ENCODE measurements at regions not wholly inside any gene's neighbourhood (a gene's known extent, or its start where the extent isn't known, plus 50 kb on each side); places are given as distances from the start of the nearest gene placed in this dataset.

DNA sequence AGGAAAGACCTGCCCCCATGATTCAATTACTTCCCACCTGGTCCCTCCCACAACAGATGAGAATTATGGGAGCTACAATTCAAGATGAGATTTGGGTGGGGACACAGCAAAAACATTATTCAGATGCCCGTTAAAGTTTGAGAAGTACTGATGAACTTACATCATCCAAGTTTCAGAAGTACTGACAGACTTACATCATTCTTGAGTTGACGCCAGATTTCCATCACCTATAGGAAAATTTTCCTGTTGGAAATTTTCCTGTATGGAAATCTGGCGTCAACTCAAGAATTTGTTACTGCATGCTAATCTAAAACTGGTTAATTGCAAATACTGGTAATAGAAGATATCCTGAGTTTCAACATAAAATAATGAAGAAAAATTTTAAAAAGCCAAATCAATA is 975.9 kb downstream of the MAT2B start:
- ATAC-seq (ENCODE audit: low read depth in 2 of 2), result no peak
- Mint-ChIP-seq H3K4me1 (no peaks in the 10 kb centered on the region), H3K36me3 (no peaks in the 10 kb centered on the region), H3K27me3 (no peaks in the 10 kb centered on the region), H3K9me3 (peaks cover 0 to 22% (median 5%) of the 10 kb centered on the region in 7 donors), H3K4me3 (no peak overlapping the region), H3K27ac (no peak overlapping the region)
- Histone ChIP-seq H3K9me3 (ENCODE audit: control insufficient read depth in 2 of 2, low read length in 2 of 2) (no peaks in the 10 kb centered on the region), H3K4me3 (ENCODE audit: low read depth, low read length) (no peak overlapping the region), H3K36me3 (ENCODE audit: control insufficient read depth, insufficient read depth, low read length) (no peaks in the 10 kb centered on the region), H3K27ac (ENCODE audit: insufficient read depth, low read length, poor library complexity, severe bottlenecking) (no peak overlapping the region), H3K27me3 (ENCODE audit: control insufficient read depth, insufficient read depth, low read length) (no peaks in the 10 kb centered on the region), H3K4me1 (ENCODE audit: control insufficient read depth, insufficient read depth, low read length, poor library complexity, severe bottlenecking) (no peaks in the 10 kb centered on the region)
- DNase-seq, result no peak

DNA sequence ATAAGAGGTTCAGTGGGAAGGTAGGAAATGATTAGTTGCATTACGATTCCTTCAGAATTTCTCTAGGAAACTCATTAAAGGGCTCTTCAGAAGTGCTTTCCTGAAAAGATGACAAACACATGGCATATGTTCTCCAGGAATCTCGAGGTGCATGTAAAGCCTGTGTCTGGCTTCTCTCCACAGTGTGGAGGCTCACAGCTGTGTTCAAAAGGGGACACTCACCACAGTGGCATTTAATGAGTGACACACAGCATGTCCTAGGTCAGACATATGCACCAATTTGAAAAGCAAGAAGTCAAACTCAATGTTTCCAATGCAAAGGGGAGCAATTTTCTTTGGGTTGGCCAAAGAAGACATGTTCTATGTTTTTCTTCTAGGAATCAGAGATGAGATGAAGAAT is 976.9 kb downstream of the MAT2B start:
- H3K27ac ChIP-seq (ENCODE audit: insufficient read depth, low read length, poor library complexity, severe bottlenecking), result no peak overlapping the region
- no peaks in the 10 kb centered on the region for H3K27me3 ChIP-seq (ENCODE audit: control insufficient read depth, insufficient read depth, low read length)
- Mint-ChIP-seq H3K27me3 (no peaks in the 10 kb centered on the region), H3K36me3 (no peaks in the 10 kb centered on the region), H3K4me3 (no peak overlapping the region), H3K9me3 (peaks cover 0 to 21% (median 4%) of the 10 kb centered on the region in 7 donors), H3K27ac (no peak overlapping the region), H3K4me1 (no peaks in the 10 kb centered on the region)
- H3K9me3 ChIP-seq (ENCODE audit: control insufficient read depth in 2 of 2, low read length in 2 of 2), result no peaks in the 10 kb centered on the region
- no peaks in the 10 kb centered on the region for H3K4me1 ChIP-seq (ENCODE audit: control insufficient read depth, insufficient read depth, low read length, poor library complexity, severe bottlenecking)
- DNase-seq, result no peak
- no peak overlapping the region for H3K4me3 ChIP-seq (ENCODE audit: low read depth, low read length)
- ATAC-seq (ENCODE audit: low read depth in 2 of 2), result no peak
- H3K36me3 ChIP-seq (ENCODE audit: control insufficient read depth, insufficient read depth, low read length), result no peaks in the 10 kb centered on the region

DNA sequence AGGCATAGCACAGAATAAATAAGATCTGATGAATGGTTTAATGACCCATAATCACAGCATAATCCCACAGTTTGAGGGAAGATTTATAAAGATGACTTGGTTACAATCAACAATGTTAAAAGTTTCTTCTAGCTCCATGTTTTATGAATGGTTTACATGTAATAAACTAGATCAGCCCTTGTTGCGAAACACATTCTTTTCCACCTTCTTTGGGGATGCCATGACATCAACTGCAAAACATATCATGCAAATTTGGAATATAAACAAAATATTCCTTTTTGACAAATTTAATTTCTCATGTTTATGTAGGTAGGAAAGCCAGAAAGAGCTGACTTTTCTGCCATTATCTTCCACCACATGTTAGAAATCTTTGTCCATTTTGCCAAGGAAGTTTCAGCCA is 979.5 kb downstream of the MAT2B start:
- peaks cover 3 to 14% (median 9%) of the 10 kb centered on the region in 7 donors for H3K9me3 Mint-ChIP-seq
- no peak for ATAC-seq (ENCODE audit: low read depth in 2 of 2)

DNA sequence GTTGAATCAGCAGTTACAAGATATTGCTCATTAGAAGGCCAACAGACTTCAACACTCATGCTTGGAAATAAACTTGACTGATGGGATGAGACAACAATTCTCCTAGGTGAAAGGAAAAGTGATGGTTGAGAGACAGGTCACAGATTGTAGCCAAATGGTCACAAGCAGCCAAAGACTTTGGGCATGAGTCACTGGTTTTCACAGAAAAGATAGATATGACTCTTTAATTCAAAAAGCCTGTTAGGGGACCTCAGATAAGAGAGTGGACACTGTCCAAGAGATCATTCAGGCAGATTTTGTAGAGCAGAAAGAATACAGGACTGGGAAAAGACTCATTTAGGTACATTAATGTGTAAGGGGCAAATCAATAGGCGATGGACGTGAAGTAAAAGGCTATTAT is 982.5 kb downstream of the MAT2B start:
- H3K36me3 Mint-ChIP-seq, result no peaks in the 10 kb centered on the region
- DNase-seq, result no peak
- Histone ChIP-seq H3K4me1 (ENCODE audit: control insufficient read depth, insufficient read depth, low read length, poor library complexity, severe bottlenecking) (no peaks in the 10 kb centered on the region), H3K9me3 (ENCODE audit: control insufficient read depth in 2 of 2, low read length in 2 of 2) (peaks cover 0 to 4% of the 10 kb centered on the region in 2 experiments), H3K27ac (ENCODE audit: insufficient read depth, low read length, poor library complexity, severe bottlenecking) (no peak overlapping the region), H3K27me3 (ENCODE audit: control insufficient read depth, insufficient read depth, low read length) (no peaks in the 10 kb centered on the region), H3K36me3 (ENCODE audit: control insufficient read depth, insufficient read depth, low read length) (no peaks in the 10 kb centered on the region), H3K4me3 (ENCODE audit: low read depth, low read length) (no peak overlapping the region)
- no peak for ATAC-seq (ENCODE audit: low read depth in 2 of 2)
- peaks cover 0 to 10% (median 5%) of the 10 kb centered on the region in 7 donors for H3K9me3 Mint-ChIP-seq
- no peaks in the 10 kb centered on the region for H3K27me3 Mint-ChIP-seq
- no peaks in the 10 kb centered on the region for H3K4me1 Mint-ChIP-seq
- no peak overlapping the region for H3K27ac Mint-ChIP-seq
- H3K4me3 Mint-ChIP-seq, result no peak overlapping the region

More for the DNA sequence above, 979.5 kb downstream of the MAT2B start:
- Mint-ChIP-seq H3K36me3 (no peaks in the 10 kb centered on the region), H3K27me3 (no peaks in the 10 kb centered on the region), H3K4me3 (no peak overlapping the region), H3K27ac (no peak overlapping the region), H3K4me1 (no peaks in the 10 kb centered on the region)
- H3K27me3 ChIP-seq (ENCODE audit: control insufficient read depth, insufficient read depth, low read length), result no peaks in the 10 kb centered on the region
- H3K9me3 ChIP-seq (ENCODE audit: control insufficient read depth in 2 of 2, low read length in 2 of 2), result peaks cover 0 to 4% of the 10 kb centered on the region in 2 experiments
- no peaks in the 10 kb centered on the region for H3K36me3 ChIP-seq (ENCODE audit: control insufficient read depth, insufficient read depth, low read length)
- no peaks in the 10 kb centered on the region for H3K4me1 ChIP-seq (ENCODE audit: control insufficient read depth, insufficient read depth, low read length, poor library complexity, severe bottlenecking)
- DNase-seq, result no peak
- no peak overlapping the region for H3K27ac ChIP-seq (ENCODE audit: insufficient read depth, low read length, poor library complexity, severe bottlenecking)
- H3K4me3 ChIP-seq (ENCODE audit: low read depth, low read length), result no peak overlapping the region

DNA sequence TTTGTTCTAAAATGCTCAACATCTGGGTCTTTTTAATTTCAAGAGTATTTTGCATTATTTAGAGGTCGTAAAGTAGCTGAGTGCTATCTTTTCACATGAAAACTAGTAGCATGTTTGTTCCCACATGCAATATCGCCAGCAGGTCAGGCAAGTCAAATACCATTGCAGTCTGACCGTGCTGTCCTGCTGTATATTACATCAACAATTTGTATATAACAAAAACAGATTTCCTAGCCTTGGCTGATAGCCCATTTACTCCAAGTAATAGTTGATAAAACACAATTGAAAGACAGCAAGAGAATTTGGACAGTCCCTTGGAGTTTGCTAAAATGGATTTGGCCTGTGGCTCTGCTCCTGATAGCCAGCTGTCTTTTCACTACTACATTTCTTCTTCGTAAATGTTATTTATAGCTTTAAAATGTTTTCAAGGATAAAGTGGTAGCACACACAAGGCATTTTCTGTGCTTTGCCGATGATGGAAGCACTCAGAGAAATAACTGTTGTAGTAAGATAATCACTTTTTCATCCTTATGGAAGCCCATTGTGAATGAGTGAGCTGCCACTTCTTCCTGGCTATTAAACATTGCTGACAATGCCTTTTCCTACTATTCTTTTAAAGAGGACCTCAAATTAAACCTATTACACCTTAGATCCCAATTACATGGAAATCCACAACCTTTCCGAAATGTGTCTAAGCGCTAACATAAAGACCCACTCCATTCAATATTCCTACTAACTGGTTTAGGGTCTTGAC is 992.1 kb downstream of the MAT2B start:
- Mint-ChIP-seq H3K9me3 (peaks cover 0 to 5% (median 0%) of the 10 kb centered on the region in 7 donors), H3K27ac (no peak overlapping the region)

DNA sequence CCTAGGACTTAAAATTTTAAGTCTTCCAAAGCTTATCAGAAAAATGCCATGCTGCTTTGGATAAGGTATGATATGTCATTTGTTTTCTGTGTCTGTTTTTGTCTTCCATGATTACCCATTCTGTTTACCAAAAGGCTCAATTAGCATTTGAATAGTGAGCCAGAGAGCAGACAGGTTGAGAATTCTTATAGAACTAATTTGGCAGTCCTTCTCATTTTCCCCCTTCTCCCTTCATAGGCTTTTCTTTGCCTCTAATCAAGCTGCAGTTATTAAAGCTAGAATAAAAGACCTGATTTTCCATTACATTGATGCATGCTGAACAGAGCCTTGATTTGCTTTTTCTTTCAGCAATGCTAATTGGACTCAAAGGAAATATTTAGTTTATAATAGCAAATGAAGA is 993.0 kb downstream of the MAT2B start:
- Mint-ChIP-seq H3K9me3 (peaks cover 0 to 5% (median 0%) of the 10 kb centered on the region in 7 donors), H3K4me1 (no peaks in the 10 kb centered on the region), H3K4me3 (no peak overlapping the region), H3K36me3 (no peaks in the 10 kb centered on the region), H3K27ac (no peak overlapping the region), H3K27me3 (no peaks in the 10 kb centered on the region)
- DNase-seq (no peak), ATAC-seq (ENCODE audit: low read depth in 2 of 2) (no peak)
- Histone ChIP-seq H3K9me3 (ENCODE audit: control insufficient read depth in 2 of 2, low read length in 2 of 2) (no peaks in the 10 kb centered on the region), H3K27ac (ENCODE audit: insufficient read depth, low read length, poor library complexity, severe bottlenecking) (no peak overlapping the region), H3K4me3 (ENCODE audit: low read depth, low read length) (no peak overlapping the region), H3K4me1 (ENCODE audit: control insufficient read depth, insufficient read depth, low read length, poor library complexity, severe bottlenecking) (no peaks in the 10 kb centered on the region), H3K27me3 (ENCODE audit: control insufficient read depth, insufficient read depth, low read length) (no peaks in the 10 kb centered on the region), H3K36me3 (ENCODE audit: control insufficient read depth, insufficient read depth, low read length) (no peaks in the 10 kb centered on the region)

More for the DNA sequence above, 992.1 kb downstream of the MAT2B start:
- Histone ChIP-seq H3K4me3 (ENCODE audit: low read depth, low read length) (no peak overlapping the region), H3K9me3 (ENCODE audit: control insufficient read depth in 2 of 2, low read length in 2 of 2) (no peaks in the 10 kb centered on the region), H3K4me1 (ENCODE audit: control insufficient read depth, insufficient read depth, low read length, poor library complexity, severe bottlenecking) (no peaks in the 10 kb centered on the region), H3K36me3 (ENCODE audit: control insufficient read depth, insufficient read depth, low read length) (no peaks in the 10 kb centered on the region), H3K27ac (ENCODE audit: insufficient read depth, low read length, poor library complexity, severe bottlenecking) (no peak overlapping the region), H3K27me3 (ENCODE audit: control insufficient read depth, insufficient read depth, low read length) (no peaks in the 10 kb centered on the region)
- DNase-seq (no peak), ATAC-seq (ENCODE audit: low read depth in 2 of 2) (no peak)
- no peak overlapping the region for H3K4me3 Mint-ChIP-seq
- H3K36me3 Mint-ChIP-seq, result no peaks in the 10 kb centered on the region
- H3K27me3 Mint-ChIP-seq, result no peaks in the 10 kb centered on the region
- H3K4me1 Mint-ChIP-seq, result no peaks in the 10 kb centered on the region

DNA sequence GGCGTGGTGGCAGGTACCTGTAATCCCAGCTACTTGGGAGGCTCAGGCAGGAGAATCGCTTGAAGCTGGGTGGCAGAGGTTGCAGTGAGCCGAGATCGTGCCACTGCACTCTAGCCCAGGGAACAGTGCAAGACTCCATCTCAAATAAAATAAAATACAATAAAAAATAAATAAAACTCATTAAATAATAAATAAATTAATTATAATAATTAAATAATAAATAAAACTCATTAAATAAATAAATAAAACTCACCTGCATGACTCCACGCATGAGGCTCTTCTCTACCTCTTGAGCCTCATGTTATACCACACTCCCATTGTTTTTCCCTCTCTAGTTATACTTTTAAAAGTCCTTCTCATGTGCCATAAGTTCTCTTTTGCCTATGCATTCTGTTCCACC is 995.4 kb downstream of the MAT2B start:
- peaks cover 0 to 8% (median 0%) of the 10 kb centered on the region in 7 donors for H3K9me3 Mint-ChIP-seq

DNA sequence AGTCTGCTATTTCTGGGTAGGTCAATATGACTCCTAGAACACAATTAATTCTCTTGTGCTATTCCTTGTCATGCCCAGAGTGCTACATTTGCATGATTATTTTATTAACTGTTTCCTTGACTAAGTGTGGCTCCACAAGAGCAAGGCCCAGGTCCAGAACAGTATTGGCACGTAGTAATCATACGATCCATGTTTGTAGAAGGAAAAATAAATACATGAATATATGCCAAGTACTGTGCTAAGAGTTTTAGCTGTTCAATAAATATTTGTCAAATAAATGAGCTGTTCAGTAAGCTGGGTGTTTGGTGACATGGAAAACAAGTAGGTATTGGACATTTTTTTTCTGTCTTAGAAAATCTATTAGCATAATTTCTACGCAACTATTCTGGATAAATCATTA is 995.9 kb downstream of the MAT2B start:
- no peaks in the 10 kb centered on the region for H3K9me3 ChIP-seq (ENCODE audit: control insufficient read depth in 2 of 2, low read length in 2 of 2)
- no peak overlapping the region for H3K27ac ChIP-seq (ENCODE audit: insufficient read depth, low read length, poor library complexity, severe bottlenecking)
- Mint-ChIP-seq H3K4me1 (no peaks in the 10 kb centered on the region), H3K27me3 (no peaks in the 10 kb centered on the region), H3K9me3 (peaks cover 0 to 8% (median 0%) of the 10 kb centered on the region in 7 donors), H3K27ac (no peak overlapping the region), H3K36me3 (no peaks in the 10 kb centered on the region), H3K4me3 (no peak overlapping the region)
- H3K4me1 ChIP-seq (ENCODE audit: control insufficient read depth, insufficient read depth, low read length, poor library complexity, severe bottlenecking), result no peaks in the 10 kb centered on the region
- no peaks in the 10 kb centered on the region for H3K36me3 ChIP-seq (ENCODE audit: control insufficient read depth, insufficient read depth, low read length)
- ATAC-seq (ENCODE audit: low read depth in 2 of 2), result no peak
- no peak overlapping the region for H3K4me3 ChIP-seq (ENCODE audit: low read depth, low read length)
- H3K27me3 ChIP-seq (ENCODE audit: control insufficient read depth, insufficient read depth, low read length), result no peaks in the 10 kb centered on the region
- DNase-seq, result no peak

More for the DNA sequence above, 995.4 kb downstream of the MAT2B start:
- Mint-ChIP-seq H3K36me3 (no peaks in the 10 kb centered on the region), H3K27me3 (no peaks in the 10 kb centered on the region), H3K4me1 (no peaks in the 10 kb centered on the region), H3K27ac (no peak overlapping the region), H3K4me3 (no peak overlapping the region)
- Histone ChIP-seq H3K27me3 (ENCODE audit: control insufficient read depth, insufficient read depth, low read length) (no peaks in the 10 kb centered on the region), H3K4me3 (ENCODE audit: low read depth, low read length) (no peak overlapping the region), H3K4me1 (ENCODE audit: control insufficient read depth, insufficient read depth, low read length, poor library complexity, severe bottlenecking) (no peaks in the 10 kb centered on the region), H3K36me3 (ENCODE audit: control insufficient read depth, insufficient read depth, low read length) (no peaks in the 10 kb centered on the region), H3K9me3 (ENCODE audit: control insufficient read depth in 2 of 2, low read length in 2 of 2) (no peaks in the 10 kb centered on the region), H3K27ac (ENCODE audit: insufficient read depth, low read length, poor library complexity, severe bottlenecking) (no peak overlapping the region)
- ATAC-seq (ENCODE audit: low read depth in 2 of 2), result no peak
- no peak for DNase-seq
